Keratinocyte (primary cell): ENCODE measurements at regions not wholly inside any gene's neighbourhood (a gene's known extent, or its start where the extent isn't known, plus 50 kb on each side); places are given as distances from the start of the nearest gene placed in this dataset.
A peak's percentile ranks its signal among the peaks of the same experiment; 100 is the strongest.

Source experiments
- DNase-seq: peaks from one replicate; pipeline ENCODE4 v3.0.0-alpha.2; 2011; ENCODE audit warnings: low read depth, missing footprints, low spot score
- FAIRE-seq: peaks from 2 replicates; lab custom pipeline; 2011; peaks lifted over from hg19 to GRCh38; lab: Jason Lieb, UNC
- H2AFZ ChIP-seq: 2 replicates; pipeline ENCODE4 v1.6.0; 2012; ENCODE audit warnings: low read length, control low read depth, inconsistent platforms; ENCODE audit not compliant: control insufficient read depth
- H3K27ac ChIP-seq: 2 replicates; pipeline ENCODE4 v1.5.1; 2011; ENCODE audit warnings: low read length; ENCODE audit not compliant: control insufficient read depth, insufficient read depth
- H3K27me3 ChIP-seq: 3 replicates; pipeline ENCODE4 v1.6.0; 2011; ENCODE audit warnings: low read length; ENCODE audit not compliant: control insufficient read depth, insufficient read depth; ENCODE audit errors: extremely low read depth
- H3K36me3 ChIP-seq, 2 experiments: 2 replicates in 1 of 2; 3 replicates in 1 of 2; pipeline ENCODE4 v1.5.1; 2011; ENCODE audit warnings: low read length in 2 of 2, mild to moderate bottlenecking in 1 of 2; ENCODE audit not compliant: control insufficient read depth in 2 of 2, insufficient read depth in 2 of 2; ENCODE audit errors: extremely low read depth in 1 of 2
- H3K4me1 ChIP-seq: 3 replicates; pipeline ENCODE4 v1.5.1; 2011; ENCODE audit warnings: low read length; ENCODE audit not compliant: control insufficient read depth, insufficient read depth; ENCODE audit errors: extremely low read depth
- H3K4me2 ChIP-seq: 3 replicates; pipeline ENCODE4 v1.6.0; 2011; ENCODE audit warnings: low read depth, low read length; ENCODE audit not compliant: control insufficient read depth, insufficient read depth; ENCODE audit errors: extremely low read depth
- H3K4me3 ChIP-seq, 3 experiments: fragments of 200-600 bp in 1 of 3; sonication (generic) in 1 of 3; 2 replicates in 2 of 3; 3 replicates in 1 of 3; pipeline ENCODE4 v1.5.1; 2011 to 2016; ENCODE audit warnings: low read length in 3 of 3, mild to moderate bottlenecking in 3 of 3, control low read depth in 2 of 3, inconsistent platforms in 1 of 3, low read depth in 1 of 3, mixed read lengths in 1 of 3, mixed run types in 1 of 3, moderate library complexity in 1 of 3; ENCODE audit not compliant: control insufficient read depth in 2 of 3, insufficient read depth in 2 of 3; ENCODE audit errors: extremely low read depth in 1 of 3
- H3K79me2 ChIP-seq: 2 replicates; pipeline ENCODE4 v1.6.0; 2012; ENCODE audit warnings: low read length; ENCODE audit not compliant: control insufficient read depth, insufficient read depth
- H3K9ac ChIP-seq: 3 replicates; pipeline ENCODE4 v1.6.0; 2011; ENCODE audit warnings: low read length; ENCODE audit not compliant: control insufficient read depth, insufficient read depth; ENCODE audit errors: extremely low read depth
- H3K9me1 ChIP-seq: 3 replicates; pipeline ENCODE4 v1.6.0; 2011; ENCODE audit warnings: low read length; ENCODE audit not compliant: control insufficient read depth, insufficient read depth; ENCODE audit errors: extremely low read depth
- H3K9me3 ChIP-seq: 2 replicates; pipeline ENCODE4 v1.5.1; 2012; ENCODE audit warnings: low read depth, low read length; ENCODE audit not compliant: control insufficient read depth
- H4K20me1 ChIP-seq: 3 replicates; pipeline ENCODE4 v1.6.0; 2011; ENCODE audit warnings: low read length; ENCODE audit not compliant: control insufficient read depth, insufficient read depth; ENCODE audit errors: extremely low read depth
- CTCF ChIP-seq, 3 experiments: IDR thresholded peaks in 1 of 3; conservative IDR thresholded peaks in 1 of 3; optimal IDR thresholded peaks in 1 of 3; 2 replicates in 2 of 3; 3 replicates in 1 of 3; pipeline versions ENCODE3 to v1.5.1; 2011; ENCODE audit warnings: low read length in 3 of 3, mild to moderate bottlenecking in 3 of 3, moderate library complexity in 2 of 3, control low read depth in 1 of 3, inconsistent platforms in 1 of 3; ENCODE audit not compliant: insufficient read depth in 2 of 3; ENCODE audit errors: extremely low read depth in 1 of 3
- EZH2 ChIP-seq: IDR thresholded peaks from one replicate; pipeline ENCODE4 v1.6.1; 2012; ENCODE audit warnings: inconsistent platforms, mild to moderate bottlenecking, low read length, moderate library complexity
- dilution Hi-C: fragments of 300-500 bp; cut with MboI; formaldehyde crosslinking; loops from one replicate; pipeline ENCODE4 v1.7.0; 2020; ENCODE audit warnings: low sequenced_read_pairs; ENCODE audit not compliant: extremely low pct_ligation_motif_present

- Histone ChIP-seq H3K27ac (peak overlapping the region; percentile 61), H4K20me1 (no peaks in the 10 kb centered on the region), H3K9ac (no peak overlapping the region), H3K9me3 (no peaks in the 10 kb centered on the region), H2AFZ (no peak overlapping the region), H3K36me3 (no peaks in the 10 kb centered on the region), H3K4me3 (no peak overlapping the region), H3K27me3 (no peaks in the 10 kb centered on the region), H3K9me1 (no peaks in the 10 kb centered on the region), H3K4me1 (peaks cover 29% of the 10 kb centered on the region), H3K4me2 (no peak overlapping the region), H3K79me2 (no peaks in the 10 kb centered on the region)
- dilution Hi-C loops = no loop called here
- FAIRE-seq (peak; percentile 88), DNase-seq (peak; percentile 30)
- no peak for TF ChIP-seq CTCF (optimal IDR thresholded peaks at IDR 0.05 in 1 of 3, IDR thresholded peaks at IDR 0.05 in 1 of 3, conservative IDR thresholded peaks at IDR 0.05 in 1 of 3; ENCODE audit: extremely low read depth in 1 of 3, insufficient read depth in 2 of 3, low read length in 3 of 3)
- no peak for TF ChIP-seq EZH2
Measured at GRCh38 chr6:47161176-47161687, 119.1 kb upstream of the ADGRF1 start.

GRCh38 chr6:47160702-47161101 is 118.6 kb upstream of the ADGRF1 start:
- Histone ChIP-seq H4K20me1 (no peaks in the 10 kb centered on the region), H3K9ac (no peak overlapping the region), H3K27ac (peak overlapping the region; percentile 61), H3K9me3 (no peaks in the 10 kb centered on the region), H3K4me2 (no peak overlapping the region), H3K4me1 (peaks cover 24% of the 10 kb centered on the region), H3K4me3 (no peak overlapping the region), H3K79me2 (no peaks in the 10 kb centered on the region), H3K9me1 (no peaks in the 10 kb centered on the region), H3K27me3 (no peaks in the 10 kb centered on the region), H3K36me3 (no peaks in the 10 kb centered on the region), H2AFZ (no peak overlapping the region)
- DNase-seq = no peak
- dilution Hi-C loops = no loop called here
- no peak for TF ChIP-seq EZH2
- no peak for TF ChIP-seq CTCF (optimal IDR thresholded peaks at IDR 0.05 in 1 of 3, IDR thresholded peaks at IDR 0.05 in 1 of 3, conservative IDR thresholded peaks at IDR 0.05 in 1 of 3; ENCODE audit: extremely low read depth in 1 of 3, insufficient read depth in 2 of 3, low read length in 3 of 3)
- no peak for FAIRE-seq
